ENCODE measurements at regions not wholly inside any gene's neighbourhood (a gene's known extent, or its start where the extent isn't known, plus 50 kb on each side); places are given as distances from the start of the nearest gene placed in this dataset.

DNA sequence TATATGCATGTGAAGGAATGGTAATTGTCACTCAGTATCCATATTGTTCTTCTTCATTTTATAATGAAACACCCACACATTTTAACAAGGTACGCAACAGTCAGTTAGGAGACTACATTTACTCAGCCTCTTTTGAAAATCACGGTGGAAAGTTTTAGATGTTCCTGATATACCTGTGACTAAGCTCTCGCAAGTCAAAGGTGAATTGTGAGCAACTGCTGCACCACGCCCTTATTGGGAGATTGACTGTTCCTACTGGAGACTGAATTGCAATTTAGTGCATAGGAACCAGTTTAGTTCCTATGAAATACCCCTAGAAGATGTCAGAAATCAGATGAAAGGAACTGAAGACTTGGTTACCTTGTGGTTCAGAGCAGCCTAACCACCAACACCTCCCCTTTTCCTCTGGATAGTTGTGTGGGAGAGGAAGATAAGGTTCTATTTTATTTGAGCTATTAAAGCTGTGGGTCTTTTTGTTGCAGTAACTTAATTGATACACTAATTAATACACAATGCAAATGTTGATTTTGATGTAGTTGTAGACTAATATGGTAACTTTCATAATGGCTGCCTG lies 1280.5 kb upstream of the CDH2 start:
- no peaks in the 10 kb centered on the region for H3K36me3 Mint-ChIP-seq (ENCODE audit: insufficient read depth, unreplicated experiment)
- H3K9me3 Mint-ChIP-seq (ENCODE audit: unreplicated experiment) = peaks cover 16% of the 10 kb centered on the region
- ChIA-PET POLR2A (interaction anchor here (0.7 to 1.1 kb wide), 2 partner anchors 12 to 393 kb away, joined by 3 to 5 read pairs; no protein-coding TSS in a partner anchor), CTCF (no interaction called here)
- TF ChIP-seq, protein P1, sequence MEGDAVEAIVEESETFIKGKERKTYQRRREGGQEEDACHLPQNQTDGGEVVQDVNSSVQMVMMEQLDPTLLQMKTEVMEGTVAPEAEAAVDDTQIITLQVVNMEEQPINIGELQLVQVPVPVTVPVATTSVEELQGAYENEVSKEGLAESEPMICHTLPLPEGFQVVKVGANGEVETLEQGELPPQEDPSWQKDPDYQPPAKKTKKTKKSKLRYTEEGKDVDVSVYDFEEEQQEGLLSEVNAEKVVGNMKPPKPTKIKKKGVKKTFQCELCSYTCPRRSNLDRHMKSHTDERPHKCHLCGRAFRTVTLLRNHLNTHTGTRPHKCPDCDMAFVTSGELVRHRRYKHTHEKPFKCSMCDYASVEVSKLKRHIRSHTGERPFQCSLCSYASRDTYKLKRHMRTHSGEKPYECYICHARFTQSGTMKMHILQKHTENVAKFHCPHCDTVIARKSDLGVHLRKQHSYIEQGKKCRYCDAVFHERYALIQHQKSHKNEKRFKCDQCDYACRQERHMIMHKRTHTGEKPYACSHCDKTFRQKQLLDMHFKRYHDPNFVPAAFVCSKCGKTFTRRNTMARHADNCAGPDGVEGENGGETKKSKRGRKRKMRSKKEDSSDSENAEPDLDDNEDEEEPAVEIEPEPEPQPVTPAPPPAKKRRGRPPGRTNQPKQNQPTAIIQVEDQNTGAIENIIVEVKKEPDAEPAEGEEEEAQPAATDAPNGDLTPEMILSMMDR (IDR thresholded peaks at IDR 0.05; ENCODE audit: unreplicated experiment) = no peak
- no peak overlapping the region for H3K4me3 Mint-ChIP-seq (ENCODE audit: unreplicated experiment)
- no peaks in the 10 kb centered on the region for H3K27me3 Mint-ChIP-seq (ENCODE audit: insufficient read depth, unreplicated experiment)
- H3K27ac Mint-ChIP-seq (ENCODE audit: low read depth, unreplicated experiment) = no peak overlapping the region
- H3K4me1 Mint-ChIP-seq (ENCODE audit: insufficient read depth, unreplicated experiment) = peaks cover 6% of the 10 kb centered on the region
- intact Hi-C loops (cut with micrococcal nuclease) = no loop called here
- DNase-seq (ENCODE audit: unreplicated experiment) = peak; percentile 13
- no TSS peak for BruUV-seq (replicated peaks)

DNA sequence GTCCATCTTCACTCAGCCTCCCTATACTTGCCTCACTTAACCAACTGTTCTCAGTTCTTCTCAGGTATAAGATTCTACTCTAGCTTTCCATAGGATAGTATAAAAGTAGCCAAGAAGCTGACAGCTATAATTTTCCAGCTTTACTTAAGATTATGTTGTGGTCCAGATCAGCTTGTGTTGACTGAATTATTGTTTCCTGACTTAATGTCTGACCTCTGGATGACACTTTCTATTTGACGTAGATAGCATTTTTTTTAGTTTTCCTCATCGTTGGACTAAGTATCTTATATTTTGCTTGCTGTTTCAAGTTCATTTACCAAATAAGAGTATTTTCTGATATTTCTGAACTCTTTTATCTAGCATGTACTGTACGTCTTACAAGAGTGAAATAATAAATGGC lies 1272.5 kb upstream of the CDH2 start:
- Mint-ChIP-seq H3K9me3 (ENCODE audit: unreplicated experiment) (peaks cover 8% of the 10 kb centered on the region), H3K27me3 (ENCODE audit: insufficient read depth, unreplicated experiment) (no peaks in the 10 kb centered on the region), H3K4me1 (ENCODE audit: insufficient read depth, unreplicated experiment) (no peaks in the 10 kb centered on the region), H3K27ac (ENCODE audit: low read depth, unreplicated experiment) (no peak overlapping the region), H3K4me3 (ENCODE audit: unreplicated experiment) (no peak overlapping the region), H3K36me3 (ENCODE audit: insufficient read depth, unreplicated experiment) (no peaks in the 10 kb centered on the region)
- no TSS peak for BruUV-seq (replicated peaks)
- ChIA-PET CTCF (no interaction called here), POLR2A (no interaction called here)
- intact Hi-C loops (cut with micrococcal nuclease) = no loop called here
- no peak for DNase-seq (ENCODE audit: unreplicated experiment)
- TF ChIP-seq, protein P1 (IDR thresholded peaks at IDR 0.05; ENCODE audit: unreplicated experiment) = no peak

DNA sequence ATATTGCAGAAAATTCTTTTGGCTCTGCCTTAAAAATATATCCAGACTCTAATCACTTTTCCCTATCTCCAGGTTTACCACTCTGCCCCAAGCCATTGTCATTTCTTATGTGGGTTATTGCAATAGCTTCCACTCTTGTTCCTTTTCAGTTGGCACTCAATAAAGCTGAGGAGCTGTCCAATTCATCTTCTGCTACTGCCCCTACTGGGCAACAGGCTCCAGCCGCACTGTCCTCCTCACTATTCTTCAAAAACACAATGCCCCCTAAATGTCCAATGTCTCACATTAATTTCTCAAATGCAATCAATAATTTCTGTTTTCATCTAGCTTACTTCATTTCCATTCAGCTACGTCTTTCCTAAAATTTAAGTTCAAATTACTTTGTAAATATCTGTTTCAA lies 1262.5 kb upstream of the CDH2 start:
- intact Hi-C loops (cut with micrococcal nuclease) = no loop called here
- H3K36me3 Mint-ChIP-seq (ENCODE audit: insufficient read depth, unreplicated experiment) = peaks cover 4% of the 10 kb centered on the region
- no peaks in the 10 kb centered on the region for H3K4me1 Mint-ChIP-seq (ENCODE audit: insufficient read depth, unreplicated experiment)
- POLR2A ChIA-PET = no interaction called here
- H3K27ac Mint-ChIP-seq (ENCODE audit: low read depth, unreplicated experiment) = no peak overlapping the region
- DNase-seq (ENCODE audit: unreplicated experiment) = no peak
- no TSS peak for BruUV-seq (replicated peaks)
- no peaks in the 10 kb centered on the region for H3K27me3 Mint-ChIP-seq (ENCODE audit: insufficient read depth, unreplicated experiment)
- TF ChIP-seq, protein P1 (IDR thresholded peaks at IDR 0.05; ENCODE audit: unreplicated experiment) = no peak
- peaks cover 8% of the 10 kb centered on the region for H3K9me3 Mint-ChIP-seq (ENCODE audit: unreplicated experiment)
- CTCF ChIA-PET = no interaction called here
- no peak overlapping the region for H3K4me3 Mint-ChIP-seq (ENCODE audit: unreplicated experiment)

DNA sequence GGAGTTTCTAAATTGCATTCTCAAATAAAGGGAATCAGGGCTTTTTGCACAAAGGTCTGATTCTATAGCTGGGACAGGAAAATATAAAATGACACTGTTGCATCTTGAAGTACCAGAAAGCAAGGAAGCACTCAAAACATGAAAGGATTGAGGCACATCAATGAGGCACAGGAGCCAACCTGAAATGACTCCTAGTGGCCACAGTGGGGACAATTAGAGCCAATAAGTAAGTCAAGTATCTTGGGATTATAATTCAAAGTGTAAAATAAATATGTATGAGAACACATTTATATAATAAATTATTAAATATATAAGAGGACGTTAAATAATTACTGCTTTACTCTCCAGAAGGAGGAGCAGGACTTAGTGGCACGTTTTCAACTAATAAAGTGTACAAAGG lies 1259.5 kb upstream of the CDH2 start:
- no peak for DNase-seq (ENCODE audit: unreplicated experiment)
- no peaks in the 10 kb centered on the region for H3K27me3 Mint-ChIP-seq (ENCODE audit: insufficient read depth, unreplicated experiment)
- H3K36me3 Mint-ChIP-seq (ENCODE audit: insufficient read depth, unreplicated experiment) = peaks cover 4% of the 10 kb centered on the region
- CTCF ChIA-PET = interaction anchor here (0.6 to 1.3 kb wide), 4 partner anchors 261 to 422 kb away, joined by 3 read pairs; no protein-coding TSS in a partner anchor
- no TSS peak for BruUV-seq (replicated peaks)
- H3K9me3 Mint-ChIP-seq (ENCODE audit: unreplicated experiment) = peaks cover 12% of the 10 kb centered on the region
- no peaks in the 10 kb centered on the region for H3K4me1 Mint-ChIP-seq (ENCODE audit: insufficient read depth, unreplicated experiment)
- TF ChIP-seq, protein P1 (IDR thresholded peaks at IDR 0.05; ENCODE audit: unreplicated experiment) = no peak
- POLR2A ChIA-PET = no interaction called here
- intact Hi-C loops (cut with micrococcal nuclease) = no loop called here
- no peak overlapping the region for H3K27ac Mint-ChIP-seq (ENCODE audit: low read depth, unreplicated experiment)
- H3K4me3 Mint-ChIP-seq (ENCODE audit: unreplicated experiment) = no peak overlapping the region

All from MCF 10A (cell line).